ENCODE measurements at regions not wholly inside any gene's neighbourhood (a gene's known extent, or its start where the extent isn't known, plus 50 kb on each side); places are given as distances from the start of the nearest gene placed in this dataset.

DNA sequence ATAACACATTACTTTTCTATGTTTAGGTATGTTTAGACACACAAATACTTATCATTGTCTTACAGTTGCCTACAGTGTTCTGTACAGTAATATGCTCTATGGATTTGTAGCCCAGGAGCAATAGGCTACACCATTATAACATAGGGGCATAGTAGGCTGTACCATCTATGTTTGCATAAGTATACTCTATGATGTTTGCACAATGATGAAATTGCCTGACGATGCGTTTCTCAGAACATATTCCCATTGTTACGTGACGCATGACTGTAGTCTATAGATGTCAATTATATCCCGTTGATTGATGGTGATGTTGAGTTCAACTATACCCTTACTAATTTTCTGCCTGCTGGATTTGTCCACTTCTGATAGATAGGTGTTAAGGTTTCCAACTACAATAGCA lies 139.4 kb upstream of the PFN2 start:
- no peak for TF ChIP-seq POLR2AphosphoS5 (IDR thresholded peaks at IDR 0.05; ENCODE audit: low read depth, low read length)
- no peak for TF ChIP-seq GABPA (IDR thresholded peaks at IDR 0.05; ENCODE audit: borderline replicate concordance, insufficient read depth, low read length)
